RWPE2 (cell line): ENCODE measurements at regions not wholly inside any gene's neighbourhood (a gene's known extent, or its start where the extent isn't known, plus 50 kb on each side); places are given as distances from the start of the nearest gene placed in this dataset.

Experiments
- ATAC-seq: fragments of 200-7000 bp; cut with Tn5 transposase; 3 replicates; pipeline ENCODE4 v1.9.1; 2021; ENCODE audit warnings: low read depth
- DNase-seq: peaks from one replicate; pipeline ENCODE4 v3.0.0-alpha.2; 2020; ENCODE audit warnings: low spot score
- H3K27ac ChIP-seq: fragments of 450-650 bp; 2 replicates; pipeline ENCODE4 v1.5.1; 2017; ENCODE audit warnings: mild to moderate bottlenecking; ENCODE audit not compliant: poor library complexity, severe bottlenecking
- H3K27me3 ChIP-seq: fragments of 250-450 bp; sonication (Bioruptor Pico); 2 replicates; pipeline ENCODE4 v1.5.1; 2021; ENCODE audit warnings: mild to moderate bottlenecking, moderate library complexity; ENCODE audit not compliant: insufficient read depth, poor library complexity, severe bottlenecking
- H3K36me3 ChIP-seq: fragments of 250-450 bp; sonication (Bioruptor Pico); 2 replicates; pipeline ENCODE4 v1.5.1; 2020; ENCODE audit warnings: low read depth, mild to moderate bottlenecking, moderate library complexity
- H3K4me1 ChIP-seq: fragments of 250-450 bp; sonication (Bioruptor Pico); 2 replicates; pipeline ENCODE4 v1.5.1; 2021; ENCODE audit warnings: mild to moderate bottlenecking, moderate library complexity; ENCODE audit not compliant: insufficient read depth, poor library complexity, severe bottlenecking
- H3K4me3 ChIP-seq: fragments of 250-450 bp; sonication (Bioruptor Pico); 2 replicates; pipeline ENCODE4 v1.5.1; 2021; ENCODE audit warnings: mild to moderate bottlenecking, moderate library complexity; ENCODE audit not compliant: severe bottlenecking
- H3K9me3 ChIP-seq: fragments of 250-450 bp; sonication (Bioruptor Pico); 2 replicates; pipeline ENCODE4 v1.5.1; 2021; ENCODE audit warnings: mild to moderate bottlenecking, moderate library complexity; ENCODE audit not compliant: severe bottlenecking
- TF ChIP-seq, protein P1 (sequence below): fragments of 450-650 bp; IDR thresholded peaks from one replicate; pipeline ENCODE4 v1.5.1; 2017; ENCODE audit warnings: mild to moderate bottlenecking, moderate library complexity; ENCODE audit not compliant: poor library complexity, severe bottlenecking

DNA sequence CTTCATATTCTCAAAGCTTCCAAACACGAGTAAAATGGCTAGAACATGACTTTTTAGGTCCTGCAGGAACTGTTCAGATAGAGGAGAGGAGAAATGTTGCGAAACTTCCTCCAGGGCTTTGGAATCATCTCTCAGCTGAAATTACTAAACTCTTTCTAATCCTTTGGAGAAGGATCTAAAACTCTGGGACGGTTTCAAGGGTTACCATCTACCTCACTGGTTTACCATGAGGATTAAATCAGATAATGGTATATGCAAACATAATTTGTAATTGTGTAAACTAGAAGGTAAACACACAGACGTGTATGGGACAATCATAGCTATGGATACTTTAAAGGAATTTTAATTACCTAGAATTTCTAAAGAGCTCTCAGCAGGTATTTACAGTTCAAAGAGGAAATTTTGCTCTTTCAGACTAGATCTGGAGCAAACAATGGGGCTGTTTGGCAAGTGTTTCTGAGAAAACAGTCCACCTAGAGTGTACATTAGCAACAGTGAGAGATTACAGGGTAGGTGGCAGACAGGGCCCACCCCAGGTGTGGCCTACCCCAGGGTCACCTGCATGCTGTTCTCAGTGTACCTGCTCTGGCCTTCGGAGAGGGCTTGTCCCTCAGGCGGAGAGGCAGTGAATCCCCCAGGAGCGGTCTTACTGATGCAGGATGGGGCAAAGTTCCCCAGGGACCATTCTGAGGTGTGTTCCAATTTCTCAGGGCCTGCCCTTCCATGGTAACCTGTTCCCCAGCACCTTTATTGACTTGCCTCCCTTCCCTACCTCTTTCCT, 124.7 kb upstream of the MAX start:
- Histone ChIP-seq H3K27ac (peak overlapping the region; percentile 11), H3K4me3 (no peak overlapping the region), H3K36me3 (no peaks in the 10 kb centered on the region), H3K4me1 (peaks cover 19% of the 10 kb centered on the region), H3K9me3 (no peaks in the 10 kb centered on the region), H3K27me3 (no peaks in the 10 kb centered on the region)
- TF ChIP-seq, protein P1, sequence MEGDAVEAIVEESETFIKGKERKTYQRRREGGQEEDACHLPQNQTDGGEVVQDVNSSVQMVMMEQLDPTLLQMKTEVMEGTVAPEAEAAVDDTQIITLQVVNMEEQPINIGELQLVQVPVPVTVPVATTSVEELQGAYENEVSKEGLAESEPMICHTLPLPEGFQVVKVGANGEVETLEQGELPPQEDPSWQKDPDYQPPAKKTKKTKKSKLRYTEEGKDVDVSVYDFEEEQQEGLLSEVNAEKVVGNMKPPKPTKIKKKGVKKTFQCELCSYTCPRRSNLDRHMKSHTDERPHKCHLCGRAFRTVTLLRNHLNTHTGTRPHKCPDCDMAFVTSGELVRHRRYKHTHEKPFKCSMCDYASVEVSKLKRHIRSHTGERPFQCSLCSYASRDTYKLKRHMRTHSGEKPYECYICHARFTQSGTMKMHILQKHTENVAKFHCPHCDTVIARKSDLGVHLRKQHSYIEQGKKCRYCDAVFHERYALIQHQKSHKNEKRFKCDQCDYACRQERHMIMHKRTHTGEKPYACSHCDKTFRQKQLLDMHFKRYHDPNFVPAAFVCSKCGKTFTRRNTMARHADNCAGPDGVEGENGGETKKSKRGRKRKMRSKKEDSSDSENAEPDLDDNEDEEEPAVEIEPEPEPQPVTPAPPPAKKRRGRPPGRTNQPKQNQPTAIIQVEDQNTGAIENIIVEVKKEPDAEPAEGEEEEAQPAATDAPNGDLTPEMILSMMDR = no peak
- ATAC-seq = peak; percentile 23; the same call in 1 of the 3 replicates
- no peak for DNase-seq

DNA sequence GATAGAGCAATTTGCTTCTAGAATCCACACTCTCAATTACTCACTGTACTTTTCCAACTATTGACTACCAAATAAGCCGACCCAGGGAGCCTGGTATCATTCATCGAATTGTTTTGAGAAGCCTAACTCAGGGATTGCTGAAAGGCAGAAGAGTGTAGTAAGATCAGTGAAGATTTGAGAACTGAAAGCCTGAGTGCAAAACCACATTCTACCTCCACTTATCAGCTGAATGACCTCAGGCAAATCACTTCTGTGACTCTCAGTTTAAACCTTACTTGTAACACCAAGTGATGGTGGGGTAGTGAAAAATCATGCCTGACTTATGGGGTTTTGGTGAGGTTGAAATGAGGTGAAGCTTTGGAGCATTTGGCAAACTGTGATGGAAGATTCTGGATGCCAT, 126.1 kb upstream of the MAX start:
- Histone ChIP-seq H3K4me3 (no peak overlapping the region), H3K27me3 (no peaks in the 10 kb centered on the region), H3K27ac (no peak overlapping the region), H3K9me3 (no peaks in the 10 kb centered on the region), H3K4me1 (peaks cover 19% of the 10 kb centered on the region), H3K36me3 (no peaks in the 10 kb centered on the region)
- ATAC-seq = no peak
- TF ChIP-seq, protein P1 = no peak
- no peak for DNase-seq

DNA sequence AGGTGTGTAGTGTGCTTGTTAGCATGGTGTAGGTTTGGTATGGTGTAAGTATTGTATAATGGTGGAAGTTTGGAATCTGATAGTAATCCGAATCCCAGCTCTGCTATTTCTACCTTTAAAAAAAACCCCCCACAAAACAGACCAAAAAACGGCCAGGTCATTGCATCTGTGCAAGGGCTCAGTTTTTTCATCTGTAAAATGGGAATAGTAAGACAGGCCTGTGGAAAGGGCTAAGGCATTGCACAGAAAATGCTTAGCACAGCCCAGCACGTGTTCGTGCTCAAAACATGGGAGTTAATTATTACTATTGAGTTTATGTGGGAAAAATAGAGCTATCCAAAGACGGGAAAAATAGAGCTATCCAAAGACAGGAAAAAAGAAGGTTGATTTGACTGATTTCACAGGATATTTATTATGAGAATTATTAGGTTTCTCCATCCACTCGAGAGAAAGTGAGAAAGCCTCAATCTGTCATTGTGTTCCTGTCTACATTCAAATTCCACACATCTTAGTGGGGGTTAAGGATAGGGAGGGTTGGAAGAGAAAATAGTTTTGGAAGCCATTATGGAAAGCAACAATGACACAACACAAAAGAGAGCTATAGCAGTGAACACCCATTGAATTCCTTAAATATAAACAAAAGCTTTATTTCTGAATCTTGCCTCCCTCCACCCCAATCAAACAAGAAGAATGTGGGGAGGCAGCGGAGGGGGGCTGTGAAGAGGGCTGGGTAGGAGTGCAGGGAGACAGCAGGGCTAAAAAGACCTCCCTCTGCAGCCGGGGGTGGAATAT, 126.8 kb upstream of the MAX start:
- no peak for DNase-seq
- Histone ChIP-seq H3K4me1 (peaks cover 19% of the 10 kb centered on the region), H3K27me3 (no peaks in the 10 kb centered on the region), H3K4me3 (no peak overlapping the region), H3K36me3 (no peaks in the 10 kb centered on the region), H3K27ac (peak overlapping the region; percentile 18), H3K9me3 (no peaks in the 10 kb centered on the region)
- ATAC-seq = no peak
- TF ChIP-seq, protein P1 = no peak

DNA sequence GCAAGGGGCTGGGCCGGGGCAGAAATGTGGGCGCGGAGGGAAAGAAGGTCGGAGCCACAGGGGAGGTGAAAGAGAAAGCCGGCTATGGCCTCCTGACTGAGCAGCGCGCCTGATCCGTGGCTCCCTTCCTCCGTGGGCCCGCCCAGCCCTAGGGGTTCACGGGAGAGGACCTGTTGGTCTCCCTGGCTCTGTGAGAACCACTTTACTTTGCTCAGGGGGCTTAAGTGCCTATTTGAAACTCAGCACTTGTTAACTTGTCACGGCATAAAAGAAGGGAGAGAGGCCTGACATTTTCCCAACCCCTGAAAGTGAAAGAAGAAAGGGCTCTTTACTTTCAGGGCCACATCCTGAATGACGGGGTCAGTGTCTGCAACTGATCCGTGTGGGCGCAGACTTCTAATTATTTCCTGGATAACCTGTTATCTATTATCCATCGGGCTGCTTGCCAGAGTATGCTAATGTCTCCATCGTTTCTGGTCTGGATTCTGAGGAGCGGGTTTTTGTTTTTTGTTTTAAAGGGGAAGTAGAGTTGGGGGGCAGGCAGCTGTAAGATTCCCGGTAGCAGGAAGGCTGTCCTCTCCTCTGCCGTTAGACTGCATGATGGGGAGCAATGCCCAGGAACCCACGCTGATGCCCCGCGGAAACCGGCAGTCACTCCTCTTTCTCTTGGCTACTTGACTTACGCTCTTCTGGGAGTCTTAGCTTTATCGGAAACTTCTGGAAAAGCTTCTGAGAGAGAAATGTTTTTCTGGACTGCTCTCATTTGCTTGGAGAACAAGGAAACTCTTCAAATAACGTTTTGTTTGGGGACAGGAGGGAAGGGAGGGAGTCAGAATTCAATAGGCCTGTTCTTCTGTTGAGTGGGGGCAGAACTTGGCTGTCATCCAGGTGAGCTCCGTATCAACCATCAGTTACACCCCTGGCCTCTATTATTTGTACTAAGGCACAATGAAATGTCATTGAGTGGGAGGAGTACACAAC, 127.7 kb upstream of the MAX start:
- DNase-seq (no peak), ATAC-seq (peak; percentile 70)
- no peaks in the 10 kb centered on the region for H3K27me3 ChIP-seq
- H3K36me3 ChIP-seq = no peaks in the 10 kb centered on the region
- peaks cover 19% of the 10 kb centered on the region for H3K4me1 ChIP-seq
- peak overlapping the region; percentile 10 for H3K4me3 ChIP-seq
- peak overlapping the region; percentile 18 for H3K27ac ChIP-seq
- no peaks in the 10 kb centered on the region for H3K9me3 ChIP-seq
- TF ChIP-seq, protein P1 = no peak
